HAP-1 (cell line): ENCODE measurements at regions not wholly inside any gene's neighbourhood (a gene's known extent, or its start where the extent isn't known, plus 50 kb on each side); places are given as distances from the start of the nearest gene placed in this dataset.

Experiments used
- DNase-seq, 2 experiments: peaks; one replicate each; pipeline ENCODE4 v3.0.0-alpha.2; 2016 to 2020; ENCODE audit warnings: low spot score in 2 of 2
- H3K27me3 ChIP-seq: fragments of 250-450 bp; sonication (Bioruptor Pico); 2 replicates; pipeline ENCODE4 v1.5.1; 2020; ENCODE audit warnings: low read depth, mild to moderate bottlenecking, moderate library complexity
- H3K36me3 ChIP-seq: fragments of 250-450 bp; sonication (Bioruptor Pico); replicated peaks from 2 replicates; pipeline ENCODE4 v1.5.1; 2020; ENCODE audit warnings: mild to moderate bottlenecking
- H3K4me1 ChIP-seq: fragments of 250-450 bp; sonication (Bioruptor Pico); 2 replicates; pipeline ENCODE4 v1.5.1; 2020; ENCODE audit warnings: mild to moderate bottlenecking
- H3K4me3 ChIP-seq: fragments of 250-450 bp; sonication (Bioruptor Pico); 2 replicates; pipeline ENCODE4 v1.5.1; 2020; ENCODE audit warnings: mild to moderate bottlenecking, moderate library complexity
- H3K9me3 ChIP-seq: fragments of 250-450 bp; sonication (Bioruptor Pico); 2 replicates; pipeline ENCODE4 v1.5.1; 2020; ENCODE audit warnings: mild to moderate bottlenecking, moderate library complexity
- in situ Hi-C: fragments of 300-500 bp; cut with MboI; formaldehyde crosslinking; loops from 3 replicates; pipeline ENCODE4 v1.14.3; 2020; ENCODE audit warnings: low sequenced_read_pairs, inconsistent platforms, mixed read lengths

DNA sequence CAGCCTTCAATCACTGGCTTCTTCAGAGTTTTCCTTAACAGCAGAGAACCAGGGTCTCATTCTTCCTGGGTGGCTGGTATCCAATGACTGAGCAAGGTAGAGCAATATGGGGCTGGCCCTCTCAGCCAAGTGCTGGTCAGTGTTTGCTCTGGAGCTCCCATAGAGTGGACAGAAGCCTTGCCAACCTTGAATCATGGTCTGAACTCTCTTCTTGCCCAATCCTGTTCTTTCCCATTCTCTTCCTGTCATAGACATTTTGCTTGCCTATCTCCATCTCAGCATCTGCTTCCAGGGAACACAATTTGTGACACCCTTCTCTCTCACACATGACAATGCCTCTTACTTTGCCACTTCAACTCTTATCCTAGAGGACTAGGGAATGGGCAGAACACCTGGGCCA lies 245.6 kb upstream of the PEX5L start:
- Histone ChIP-seq H3K27me3 (no peaks in the 10 kb centered on the region), H3K4me1 (no peaks in the 10 kb centered on the region), H3K4me3 (no peak overlapping the region), H3K36me3 (no peaks in the 10 kb centered on the region), H3K9me3 (no peaks in the 10 kb centered on the region)
- DNase-seq = no peak
- in situ Hi-C loops = no loop called here

DNA sequence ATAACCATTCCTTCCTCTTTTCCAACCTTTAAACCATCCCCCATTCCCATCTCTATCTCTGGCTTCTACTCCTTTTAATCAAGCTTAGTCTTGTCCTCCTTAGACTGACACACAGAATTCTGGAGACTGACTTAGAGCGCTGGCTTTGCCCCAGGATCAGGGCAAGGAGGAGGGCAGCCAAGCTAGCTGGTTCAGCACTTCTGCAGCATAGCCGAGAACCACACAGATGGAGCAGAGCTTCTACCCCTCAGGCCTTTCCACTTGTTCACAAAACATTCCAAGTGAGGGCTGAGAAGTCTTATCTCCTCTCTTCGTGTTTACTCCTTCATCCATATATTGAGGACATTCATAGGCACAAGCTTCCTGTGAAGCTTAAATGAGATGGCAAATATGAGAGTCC lies 246.5 kb upstream of the PEX5L start:
- DNase-seq = no peak
- H3K9me3 ChIP-seq = no peaks in the 10 kb centered on the region
- in situ Hi-C loops = no loop called here
- no peaks in the 10 kb centered on the region for H3K27me3 ChIP-seq
- H3K36me3 ChIP-seq = no peaks in the 10 kb centered on the region
- H3K4me1 ChIP-seq = no peaks in the 10 kb centered on the region
- no peak overlapping the region for H3K4me3 ChIP-seq

DNA sequence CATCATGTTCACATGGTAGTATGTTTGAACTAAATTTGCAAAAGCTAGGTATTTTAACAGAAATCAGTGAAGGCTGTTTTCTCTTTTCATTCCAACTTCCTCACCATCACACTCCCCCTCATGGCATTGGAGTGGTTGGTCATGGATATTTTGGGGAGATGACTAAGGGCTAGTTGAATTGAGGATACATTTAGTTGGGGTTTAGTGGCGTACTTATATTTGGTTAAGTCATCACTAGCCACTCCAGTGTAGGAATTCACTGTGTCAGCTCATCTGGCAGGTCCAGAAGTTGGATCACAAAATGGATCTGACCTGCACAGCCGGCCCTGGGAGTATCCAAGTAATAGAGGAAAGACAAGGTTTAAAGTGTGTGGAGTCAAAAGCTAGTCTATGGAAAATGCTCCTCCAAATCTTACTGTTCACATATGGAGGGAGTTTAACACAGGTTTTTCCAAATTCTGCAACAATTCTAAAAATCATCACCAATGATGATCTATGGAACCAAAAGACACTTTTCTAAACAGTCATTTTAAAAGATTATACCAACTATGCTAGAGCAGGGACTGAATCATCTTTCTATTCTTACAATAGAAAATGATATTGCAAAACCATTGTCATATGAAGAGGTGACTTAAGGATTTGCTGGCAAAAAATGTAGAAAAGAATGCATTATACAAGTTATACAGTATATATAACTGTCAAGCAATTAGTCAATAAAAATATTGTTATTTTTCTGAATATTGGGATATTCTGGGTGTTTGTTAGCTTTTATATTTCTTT lies 247.8 kb upstream of the PEX5L start:
- Histone ChIP-seq H3K4me1 (no peaks in the 10 kb centered on the region), H3K27me3 (no peaks in the 10 kb centered on the region), H3K9me3 (no peaks in the 10 kb centered on the region), H3K36me3 (no peaks in the 10 kb centered on the region), H3K4me3 (no peak overlapping the region)
- DNase-seq = no peak
- in situ Hi-C loops = no loop called here

DNA sequence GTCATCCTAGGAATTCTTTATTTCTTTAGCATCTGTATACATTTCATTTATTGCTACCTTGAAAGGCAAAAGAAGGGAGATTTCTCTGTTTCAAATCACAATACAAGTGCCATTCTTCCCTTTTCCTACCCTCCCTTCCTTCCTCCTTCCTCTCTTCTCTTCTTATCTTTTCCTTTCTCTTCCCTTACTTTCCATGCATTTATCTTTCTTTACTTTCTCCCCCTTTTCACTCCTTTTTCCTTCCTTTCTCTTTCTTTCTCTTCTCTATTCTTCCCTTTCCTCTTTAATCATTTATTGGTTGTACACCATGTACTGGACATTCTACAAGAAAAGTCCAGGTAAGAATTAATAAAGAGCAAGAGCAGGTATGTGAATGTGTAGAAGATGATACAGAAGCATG lies 251.0 kb upstream of the PEX5L start:
- H3K4me1 ChIP-seq = no peaks in the 10 kb centered on the region
- no peak overlapping the region for H3K4me3 ChIP-seq
- no peak for DNase-seq
- no peaks in the 10 kb centered on the region for H3K36me3 ChIP-seq
- in situ Hi-C loops = no loop called here
- H3K27me3 ChIP-seq = no peaks in the 10 kb centered on the region
- no peaks in the 10 kb centered on the region for H3K9me3 ChIP-seq

DNA sequence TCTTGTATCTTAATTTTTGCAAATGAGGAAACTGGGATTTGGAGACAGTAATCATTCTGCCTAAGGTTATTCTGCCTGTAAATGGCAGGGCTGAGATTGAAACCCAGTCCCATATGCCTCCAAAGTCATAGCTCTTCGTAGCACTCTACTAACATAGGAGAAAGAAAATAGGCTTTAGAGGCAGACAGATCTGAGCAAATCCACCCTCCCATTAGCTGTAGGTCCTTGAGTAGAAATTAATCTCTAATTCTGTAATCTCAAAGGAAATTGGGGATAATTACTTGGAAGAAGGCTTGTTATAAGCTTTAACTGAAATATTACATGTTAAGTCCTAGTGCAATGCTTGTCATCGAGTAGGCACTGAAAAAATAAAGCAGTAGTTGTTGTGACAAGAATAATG lies 252.1 kb upstream of the PEX5L start:
- DNase-seq = no peak
- in situ Hi-C loops = no loop called here
- no peaks in the 10 kb centered on the region for H3K36me3 ChIP-seq
- no peak overlapping the region for H3K4me3 ChIP-seq
- H3K4me1 ChIP-seq = no peaks in the 10 kb centered on the region
- no peaks in the 10 kb centered on the region for H3K27me3 ChIP-seq
- no peaks in the 10 kb centered on the region for H3K9me3 ChIP-seq

DNA sequence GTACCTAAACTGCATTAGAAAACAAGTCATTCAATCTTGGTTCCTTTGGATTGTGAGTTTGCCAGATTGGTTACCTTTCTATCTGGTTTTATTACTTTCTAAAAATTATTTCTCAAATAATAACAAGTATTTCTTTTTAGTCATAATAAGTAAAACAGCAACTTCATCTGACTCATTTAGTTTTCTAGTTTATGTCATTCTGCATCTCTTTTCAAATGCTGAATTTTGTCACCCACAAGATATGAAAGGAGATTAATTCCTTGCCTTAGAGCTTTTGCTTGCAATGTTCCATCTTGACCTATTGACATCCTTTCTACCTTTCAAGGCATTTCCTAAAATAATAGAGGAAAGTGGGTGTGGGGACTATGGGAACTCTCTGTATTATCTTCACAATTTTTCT lies 253.6 kb upstream of the PEX5L start:
- Histone ChIP-seq H3K4me1 (no peaks in the 10 kb centered on the region), H3K27me3 (no peaks in the 10 kb centered on the region), H3K4me3 (no peak overlapping the region), H3K36me3 (no peaks in the 10 kb centered on the region), H3K9me3 (no peaks in the 10 kb centered on the region)
- no peak for DNase-seq
- in situ Hi-C loops = no loop called here

DNA sequence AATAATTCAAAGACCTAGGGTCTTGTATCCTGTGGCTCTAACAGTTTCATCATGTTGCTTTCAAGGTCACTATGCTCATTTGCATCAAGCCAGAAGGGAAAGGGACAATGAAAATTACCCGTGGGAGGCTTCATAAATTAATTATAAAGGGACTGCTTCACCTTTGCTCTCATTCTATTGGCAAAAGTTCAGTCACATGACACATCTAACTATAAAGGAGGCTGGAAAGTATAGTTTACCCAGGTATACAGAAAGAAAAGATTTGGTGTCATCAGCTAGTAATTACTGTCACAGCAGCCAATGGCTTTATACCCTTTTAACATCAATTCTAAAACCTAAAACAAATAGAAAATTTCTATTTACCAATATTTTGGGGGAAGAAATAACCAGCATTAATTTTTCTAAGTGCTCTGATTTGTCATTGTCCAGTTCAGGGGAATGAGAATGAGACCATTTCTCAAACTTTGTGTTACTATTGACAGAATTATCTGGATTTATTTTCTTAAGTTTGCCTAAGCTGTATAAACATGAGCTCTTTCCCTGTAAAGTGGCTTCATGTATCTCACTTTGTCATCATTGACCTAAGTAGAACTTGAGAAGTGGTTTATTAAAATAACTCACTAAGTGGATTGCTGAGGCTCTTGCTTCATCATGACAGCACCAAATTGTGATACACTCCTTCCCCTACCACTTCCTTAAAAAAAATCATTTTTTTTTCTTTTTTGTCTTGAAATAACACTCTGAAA lies 257.7 kb upstream of the PEX5L start:
- in situ Hi-C loops = no loop called here
- Histone ChIP-seq H3K9me3 (no peaks in the 10 kb centered on the region), H3K36me3 (no peaks in the 10 kb centered on the region), H3K4me3 (no peak overlapping the region), H3K4me1 (no peaks in the 10 kb centered on the region), H3K27me3 (no peaks in the 10 kb centered on the region)
- DNase-seq = no peak

DNA sequence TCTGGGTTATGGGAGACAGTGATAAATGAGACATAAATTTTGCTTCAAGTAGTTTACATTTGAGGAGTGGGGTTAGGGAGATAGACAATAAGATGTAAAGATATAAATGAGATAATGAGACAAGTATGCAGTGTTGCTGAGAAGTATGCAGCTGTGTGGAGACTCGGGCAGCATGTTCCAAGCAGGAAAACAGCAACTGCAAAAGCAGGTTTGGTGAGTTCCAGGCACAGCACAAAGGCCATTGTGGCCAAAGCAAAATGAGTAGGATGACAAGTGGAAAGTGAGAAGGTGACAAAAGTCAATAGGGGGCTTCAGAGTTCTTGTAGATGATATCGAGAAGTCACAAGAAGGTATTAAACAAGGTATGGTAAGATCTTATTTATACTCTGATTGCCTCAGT lies 259.1 kb upstream of the PEX5L start:
- Histone ChIP-seq H3K9me3 (no peaks in the 10 kb centered on the region), H3K4me3 (no peak overlapping the region), H3K4me1 (no peaks in the 10 kb centered on the region), H3K27me3 (no peaks in the 10 kb centered on the region), H3K36me3 (no peaks in the 10 kb centered on the region)
- no peak for DNase-seq
- in situ Hi-C loops = no loop called here

DNA sequence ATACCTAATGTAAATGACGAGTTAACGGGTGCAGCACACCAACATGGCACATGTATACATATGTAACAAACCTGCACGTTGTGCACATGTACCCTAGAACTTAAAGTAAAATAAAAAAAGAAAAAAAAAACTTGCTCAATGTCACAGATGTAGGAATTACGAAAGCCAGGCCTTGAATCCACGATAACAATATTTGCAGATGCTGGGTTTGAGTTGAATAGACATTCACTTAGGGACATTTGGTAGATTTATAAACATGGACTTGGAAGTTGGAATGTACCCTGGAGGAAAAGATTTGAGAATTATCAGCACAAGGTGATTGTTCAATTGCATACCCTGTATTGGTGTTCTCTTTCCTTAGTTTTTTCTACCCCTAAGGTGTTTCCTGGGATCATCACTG lies 260.2 kb upstream of the PEX5L start:
- in situ Hi-C loops = no loop called here
- DNase-seq = no peak
- Histone ChIP-seq H3K9me3 (no peaks in the 10 kb centered on the region), H3K4me1 (no peaks in the 10 kb centered on the region), H3K4me3 (no peak overlapping the region), H3K36me3 (no peaks in the 10 kb centered on the region), H3K27me3 (no peaks in the 10 kb centered on the region)

DNA sequence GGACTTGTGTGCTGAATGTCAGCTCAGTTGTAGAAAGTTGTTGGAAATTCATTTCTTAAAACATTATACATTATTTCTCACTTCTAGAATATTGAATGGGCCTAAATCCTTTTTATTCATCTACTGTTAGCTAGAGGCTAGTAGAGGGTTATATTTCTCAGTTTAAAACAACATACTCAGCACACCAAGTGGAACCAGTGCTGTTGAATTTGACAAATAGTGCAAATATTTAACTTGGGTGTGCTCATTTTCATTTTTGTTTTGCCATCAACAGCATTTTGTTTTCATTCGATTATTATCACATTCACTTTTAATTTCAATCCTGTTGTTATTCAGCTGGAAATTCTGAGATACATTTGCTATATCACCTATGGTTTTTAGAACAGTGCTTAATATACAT lies 269.4 kb upstream of the PEX5L start:
- in situ Hi-C loops = no loop called here
- Histone ChIP-seq H3K36me3 (no peaks in the 10 kb centered on the region), H3K27me3 (no peaks in the 10 kb centered on the region; the same call in 1 of the 2 replicates)

DNA sequence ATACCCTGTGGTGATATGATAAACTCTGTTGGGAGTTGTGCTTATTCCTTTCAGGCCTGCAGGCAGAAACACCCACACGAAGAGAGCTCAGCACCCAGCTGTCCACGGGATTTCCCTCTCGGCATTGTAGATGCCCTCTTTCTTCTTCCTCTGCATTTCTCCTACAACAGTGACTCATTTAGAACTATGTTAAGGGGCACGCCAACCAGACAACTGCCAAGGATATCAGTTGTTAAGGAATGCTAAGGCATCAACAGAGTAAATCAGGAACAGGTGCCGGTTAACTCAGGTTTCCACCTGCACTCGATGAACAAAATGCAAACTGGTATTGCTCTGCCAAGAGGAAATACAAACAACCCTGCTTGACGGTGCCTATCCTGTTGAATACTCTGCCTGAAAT lies 270.0 kb upstream of the PEX5L start:
- Histone ChIP-seq H3K27me3 (no peaks in the 10 kb centered on the region; the same call in 1 of the 2 replicates), H3K9me3 (no peaks in the 10 kb centered on the region), H3K4me3 (no peak overlapping the region), H3K4me1 (no peaks in the 10 kb centered on the region), H3K36me3 (no peaks in the 10 kb centered on the region)
- DNase-seq = no peak
- in situ Hi-C loops = no loop called here

More for the DNA sequence above, 269.4 kb upstream of the PEX5L start:
- Histone ChIP-seq H3K4me1 (no peaks in the 10 kb centered on the region), H3K9me3 (no peaks in the 10 kb centered on the region), H3K4me3 (no peak overlapping the region)
- DNase-seq = no peak

DNA sequence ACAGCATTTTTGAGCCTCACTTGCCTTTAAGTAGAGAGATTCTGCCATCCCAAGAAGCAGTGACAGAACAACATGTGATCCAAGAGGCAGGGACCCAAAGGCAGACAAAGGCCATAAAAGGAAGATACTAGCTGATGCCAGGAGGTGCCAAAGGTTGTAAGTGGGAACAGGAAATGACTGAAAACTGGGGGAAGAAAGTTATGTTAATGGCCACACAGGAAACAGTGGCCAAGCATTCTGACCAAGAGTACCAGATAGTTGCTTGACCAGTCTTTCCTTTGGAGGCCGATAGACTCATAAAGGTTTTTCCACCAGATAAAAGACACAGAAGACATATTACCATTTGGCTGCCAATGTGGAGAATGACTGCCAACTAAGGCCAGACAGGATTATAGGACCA lies 274.5 kb upstream of the PEX5L start:
- H3K4me1 ChIP-seq = no peaks in the 10 kb centered on the region
- DNase-seq = no peak
- H3K4me3 ChIP-seq = no peak overlapping the region
- H3K36me3 ChIP-seq = no peaks in the 10 kb centered on the region
- no peaks in the 10 kb centered on the region for H3K9me3 ChIP-seq
- in situ Hi-C loops = no loop called here
- H3K27me3 ChIP-seq = no peaks in the 10 kb centered on the region; the same call in 1 of the 2 replicates

DNA sequence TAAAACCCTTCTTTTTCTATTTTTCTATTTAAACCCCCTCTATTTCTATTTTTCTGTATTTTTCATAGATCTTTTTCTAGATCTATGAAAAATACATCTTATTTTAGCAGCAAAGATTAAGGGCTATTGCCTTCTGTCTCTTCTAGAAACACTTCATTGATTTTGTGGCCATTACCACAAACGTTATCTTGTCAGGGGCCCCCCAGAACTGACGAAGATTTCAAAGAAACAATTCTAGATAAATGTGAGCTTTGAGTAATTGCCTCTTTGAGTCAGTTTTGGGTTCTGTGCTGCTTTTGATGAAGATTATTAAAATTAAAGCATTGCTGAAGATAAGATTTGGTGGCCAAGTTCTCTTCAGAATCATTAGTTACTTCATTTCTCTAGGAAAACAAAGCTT lies 279.6 kb upstream of the PEX5L start:
- H3K36me3 ChIP-seq = no peaks in the 10 kb centered on the region
- H3K4me3 ChIP-seq = no peak overlapping the region
- H3K27me3 ChIP-seq = no peaks in the 10 kb centered on the region; the same call in 1 of the 2 replicates
- no peak for DNase-seq
- no peaks in the 10 kb centered on the region for H3K9me3 ChIP-seq
- in situ Hi-C loops = no loop called here
- H3K4me1 ChIP-seq = no peaks in the 10 kb centered on the region

DNA sequence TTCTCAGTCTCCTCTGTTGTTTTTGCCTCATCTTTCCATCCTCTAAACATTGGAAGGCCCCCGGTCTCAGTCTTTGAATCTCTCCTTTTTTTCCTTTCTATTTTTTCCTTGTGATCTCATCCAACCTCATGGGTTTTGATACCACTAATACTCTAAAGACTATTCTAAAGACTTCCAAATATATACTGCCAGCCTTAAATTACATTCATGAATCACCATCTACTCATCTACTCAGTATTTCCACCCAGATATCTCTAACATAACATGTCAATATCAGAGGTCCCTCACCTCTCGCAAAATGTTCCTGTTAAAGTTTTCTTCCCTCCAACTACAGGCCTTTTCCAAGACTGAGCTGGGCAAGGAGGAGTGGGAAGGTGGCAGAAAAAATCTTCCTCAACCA lies 282.5 kb upstream of the TTC14 start:
- H3K27me3 ChIP-seq = no peaks in the 10 kb centered on the region; the same call in 1 of the 2 replicates
- in situ Hi-C loops = no loop called here
- H3K4me3 ChIP-seq = no peak overlapping the region
- no peaks in the 10 kb centered on the region for H3K9me3 ChIP-seq
- no peak for DNase-seq
- H3K36me3 ChIP-seq = no peaks in the 10 kb centered on the region
- H3K4me1 ChIP-seq = no peaks in the 10 kb centered on the region
